AG04450 (cell line): ENCODE measurements at regions not wholly inside any gene's neighbourhood (a gene's known extent, or its start where the extent isn't known, plus 50 kb on each side); places are given as distances from the start of the nearest gene placed in this dataset.

ENCODE experiments used
- CTCF ChIA-PET: fragments of 300-600, 350-600 bp; formaldehyde crosslinking; extraction: SDS; loops from one replicate; lab custom pipeline; 2022; ENCODE audit warnings: antibody characterized with exemption, inconsistent platforms; lab: Charles Lee
- POLR2A ChIA-PET: fragments of 350-600 bp; formaldehyde crosslinking; extraction: SDS; loops from one replicate; lab custom pipeline; 2021; ENCODE audit warnings: antibody characterized with exemption, inconsistent platforms; lab: Yijun Ruan, JAX
- DNase-seq: peaks from one replicate; pipeline ENCODE4 v3.0.0-alpha.2; 2011; ENCODE audit warnings: low read depth, low spot score
- H3K27ac ChIP-seq: one replicate; pipeline ENCODE4 v1.5.1; 2012; ENCODE audit warnings: low read depth, low read length, control low read depth
- H3K27me3 ChIP-seq: one replicate; pipeline ENCODE4 v1.6.0; 2012; ENCODE audit warnings: low read length; ENCODE audit not compliant: control insufficient read depth, insufficient read depth
- H3K4me3 ChIP-seq: 2 replicates; pipeline ENCODE4 v1.5.1; 2011; ENCODE audit warnings: mild to moderate bottlenecking, low read depth, low read length, control low read depth
- H3K9me3 ChIP-seq: 2 replicates; pipeline ENCODE4 v1.5.1; 2012; ENCODE audit warnings: low read length; ENCODE audit not compliant: control insufficient read depth, insufficient read depth
- CTCF ChIP-seq: IDR thresholded peaks from 2 replicates; pipeline ENCODE4 v1.5.1; 2011; ENCODE audit warnings: low read depth, low read length, control low read depth, inconsistent platforms

- TF ChIP-seq CTCF = no peak
- Histone ChIP-seq H3K27ac (no peak overlapping the region), H3K27me3 (no peaks in the 10 kb centered on the region), H3K4me3 (no peak overlapping the region), H3K9me3 (no peaks in the 10 kb centered on the region)
- no peak for DNase-seq
- ChIA-PET CTCF (no interaction called here), POLR2A (no interaction called here)
Observed at GRCh38 chr5:165397516-165397915, 1892.1 kb downstream of the MAT2B start.

- Histone ChIP-seq H3K27ac (no peak overlapping the region), H3K9me3 (no peaks in the 10 kb centered on the region), H3K4me3 (no peak overlapping the region), H3K27me3 (no peaks in the 10 kb centered on the region)
- no peak for TF ChIP-seq CTCF
- DNase-seq = no peak
- POLR2A ChIA-PET = no interaction called here
- CTCF ChIA-PET = no interaction called here
Observed at GRCh38 chr5:165400086-165400485, 1894.7 kb downstream of the MAT2B start.

GRCh38 chr5:165404917-165405316 lies 1899.5 kb downstream of the MAT2B start:
- no peak overlapping the region for H3K27ac ChIP-seq
- H3K9me3 ChIP-seq = no peaks in the 10 kb centered on the region
- H3K27me3 ChIP-seq = no peaks in the 10 kb centered on the region
- no peak for TF ChIP-seq CTCF
- no peak for DNase-seq
- CTCF ChIA-PET = no interaction called here
- no peak overlapping the region for H3K4me3 ChIP-seq
- POLR2A ChIA-PET = no interaction called here

- Histone ChIP-seq H3K27me3 (no peaks in the 10 kb centered on the region), H3K27ac (no peak overlapping the region), H3K9me3 (no peaks in the 10 kb centered on the region), H3K4me3 (no peak overlapping the region)
- POLR2A ChIA-PET = no interaction called here
- no peak for DNase-seq
- TF ChIP-seq CTCF = no peak
- CTCF ChIA-PET = no interaction called here
Observed at GRCh38 chr5:165405340-165405739, 1899.9 kb downstream of the MAT2B start.

DNA sequence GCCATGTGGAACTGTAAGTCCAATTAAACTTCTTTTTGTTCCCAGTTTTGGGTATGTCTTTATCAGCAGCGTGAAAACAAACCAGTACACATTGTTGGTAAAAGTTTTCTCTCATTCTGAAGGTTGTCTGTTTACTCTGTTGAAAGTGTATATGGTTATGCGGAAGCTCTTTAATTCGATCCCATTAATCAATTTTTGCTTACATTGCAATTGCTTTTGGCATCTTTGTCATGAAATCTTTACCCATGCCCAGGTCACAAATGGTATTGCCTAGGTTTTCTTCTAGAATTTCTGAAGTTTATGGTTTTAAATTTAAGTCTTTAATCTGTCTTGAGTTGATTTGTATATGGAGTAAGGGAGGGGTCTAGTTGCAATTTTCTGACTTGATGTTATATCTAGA lies 1901.9 kb downstream of the MAT2B start:
- Histone ChIP-seq H3K9me3 (no peaks in the 10 kb centered on the region), H3K27ac (no peak overlapping the region), H3K4me3 (no peak overlapping the region), H3K27me3 (no peaks in the 10 kb centered on the region)
- no peak for TF ChIP-seq CTCF
- ChIA-PET POLR2A (no interaction called here), CTCF (no interaction called here)
- DNase-seq = no peak
